ENCODE measurements at regions not wholly inside any gene's neighbourhood (a gene's known extent, or its start where the extent isn't known, plus 50 kb on each side); places are given as distances from the start of the nearest gene placed in this dataset.
"Not testable (repeated sequence)": the region's sequence is repeated elsewhere in the genome, so short reads cannot be mapped to it uniquely, and the experiment has no call there.

- Histone ChIP-seq H3K4me2 (ENCODE audit: low read depth, low read length, poor library complexity, severe bottlenecking) (no peak overlapping the region), H3K27ac (ENCODE audit: low read depth, low read length) (no peak overlapping the region), H3F3A (ENCODE audit: insufficient read depth) (no peaks in the 10 kb centered on the region), H3K9me3 (ENCODE audit: insufficient read depth, low read length) (no peaks in the 10 kb centered on the region), H3K9ac (ENCODE audit: low read length) (no peak overlapping the region), H3K4me3 (ENCODE audit: insufficient read depth, low read length, poor library complexity, severe bottlenecking) (no peak overlapping the region), H3K36me3 (ENCODE audit: low read length) (no peaks in the 10 kb centered on the region), H3K27me3 (ENCODE audit: low read length) (no peaks in the 10 kb centered on the region), H3K9me2 (replicated peaks; ENCODE audit: insufficient read depth, low read length) (no peaks in the 10 kb centered on the region), H3K79me2 (ENCODE audit: insufficient read depth, low read length) (no peaks in the 10 kb centered on the region), H4K20me1 (ENCODE audit: low read depth, low read length) (no peaks in the 10 kb centered on the region), H2AFZ (ENCODE audit: low read depth, low read length, severe bottlenecking) (no peak overlapping the region)
- TF ChIP-seq CTCF (IDR thresholded peaks at IDR 0.05; ENCODE audit: insufficient read depth, low read length, poor library complexity, severe bottlenecking) (no peak), EZH2phosphoT487 (conservative IDR thresholded peaks at IDR 0.05; ENCODE audit: low read length) (no peak)
Observed at GRCh38 chr17:70520447-70520846, 351.1 kb downstream of the KCNJ2 start.

GRCh38 chr17:70520956-70521355, 351.6 kb downstream of the KCNJ2 start:
- Histone ChIP-seq H3K9me2 (replicated peaks; ENCODE audit: insufficient read depth, low read length) (no peaks in the 10 kb centered on the region), H3K9me3 (ENCODE audit: insufficient read depth, low read length) (no peaks in the 10 kb centered on the region), H3K27me3 (ENCODE audit: low read length) (no peaks in the 10 kb centered on the region), H3F3A (ENCODE audit: insufficient read depth) (no peaks in the 10 kb centered on the region), H3K27ac (ENCODE audit: low read depth, low read length) (no peak overlapping the region), H3K9ac (ENCODE audit: low read length) (no peak overlapping the region), H3K4me2 (ENCODE audit: low read depth, low read length, poor library complexity, severe bottlenecking) (no peak overlapping the region), H2AFZ (ENCODE audit: low read depth, low read length, severe bottlenecking) (no peak overlapping the region), H3K36me3 (ENCODE audit: low read length) (no peaks in the 10 kb centered on the region), H3K4me3 (ENCODE audit: insufficient read depth, low read length, poor library complexity, severe bottlenecking) (no peak overlapping the region), H3K79me2 (ENCODE audit: insufficient read depth, low read length) (no peaks in the 10 kb centered on the region), H4K20me1 (ENCODE audit: low read depth, low read length) (no peaks in the 10 kb centered on the region)
- no peak for TF ChIP-seq CTCF (IDR thresholded peaks at IDR 0.05; ENCODE audit: insufficient read depth, low read length, poor library complexity, severe bottlenecking)

- H3K9me3 ChIP-seq (ENCODE audit: insufficient read depth, low read length): no peaks in the 10 kb centered on the region
- no peak overlapping the region for H3K4me3 ChIP-seq (ENCODE audit: insufficient read depth, low read length, poor library complexity, severe bottlenecking)
- H3K27me3 ChIP-seq (ENCODE audit: low read length): no peaks in the 10 kb centered on the region
- H3K9ac ChIP-seq (ENCODE audit: low read length): no peak overlapping the region
- no peak overlapping the region for H2AFZ ChIP-seq (ENCODE audit: low read depth, low read length, severe bottlenecking)
- H3K36me3 ChIP-seq (ENCODE audit: low read length): no peaks in the 10 kb centered on the region
- H3K9me2 ChIP-seq (replicated peaks; ENCODE audit: insufficient read depth, low read length): no peaks in the 10 kb centered on the region
- TF ChIP-seq EZH2phosphoT487 (conservative IDR thresholded peaks at IDR 0.05; ENCODE audit: low read length): no peak
- TF ChIP-seq CTCF (IDR thresholded peaks at IDR 0.05; ENCODE audit: insufficient read depth, low read length, poor library complexity, severe bottlenecking): no peak
- no peaks in the 10 kb centered on the region for H3F3A ChIP-seq (ENCODE audit: insufficient read depth)
- H4K20me1 ChIP-seq (ENCODE audit: low read depth, low read length): no peaks in the 10 kb centered on the region
- H3K27ac ChIP-seq (ENCODE audit: low read depth, low read length): no peak overlapping the region
- H3K4me2 ChIP-seq (ENCODE audit: low read depth, low read length, poor library complexity, severe bottlenecking): no peak overlapping the region
- no peaks in the 10 kb centered on the region for H3K79me2 ChIP-seq (ENCODE audit: insufficient read depth, low read length)
Observed at GRCh38 chr17:70521821-70522256, 352.5 kb downstream of the KCNJ2 start.

- H3K9ac ChIP-seq (ENCODE audit: low read length): no peak overlapping the region
- no peak for TF ChIP-seq EZH2phosphoT487 (conservative IDR thresholded peaks at IDR 0.05; ENCODE audit: low read length)
- TF ChIP-seq CTCF (IDR thresholded peaks at IDR 0.05; ENCODE audit: insufficient read depth, low read length, poor library complexity, severe bottlenecking): no peak
- no peak overlapping the region for H3K27ac ChIP-seq (ENCODE audit: low read depth, low read length)
- H3K9me3 ChIP-seq (ENCODE audit: insufficient read depth, low read length): no peaks in the 10 kb centered on the region
- no peaks in the 10 kb centered on the region for H3K27me3 ChIP-seq (ENCODE audit: low read length)
- no peaks in the 10 kb centered on the region for H3K36me3 ChIP-seq (ENCODE audit: low read length)
- no peak overlapping the region for H3K4me3 ChIP-seq (ENCODE audit: insufficient read depth, low read length, poor library complexity, severe bottlenecking)
- H3F3A ChIP-seq (ENCODE audit: insufficient read depth): no peaks in the 10 kb centered on the region
- H2AFZ ChIP-seq (ENCODE audit: low read depth, low read length, severe bottlenecking): no peak overlapping the region
- no peaks in the 10 kb centered on the region for H4K20me1 ChIP-seq (ENCODE audit: low read depth, low read length)
- H3K79me2 ChIP-seq (ENCODE audit: insufficient read depth, low read length): no peaks in the 10 kb centered on the region
- H3K9me2 ChIP-seq (replicated peaks; ENCODE audit: insufficient read depth, low read length): no peaks in the 10 kb centered on the region
- H3K4me2 ChIP-seq (ENCODE audit: low read depth, low read length, poor library complexity, severe bottlenecking): no peak overlapping the region
Observed at GRCh38 chr17:70523426-70523825, 354.1 kb downstream of the KCNJ2 start.

GRCh38 chr17:70525035-70525434, 355.7 kb downstream of the KCNJ2 start:
- not testable (repeated sequence) for H3K9me2 ChIP-seq (replicated peaks; ENCODE audit: insufficient read depth, low read length); H3K27me3 ChIP-seq (ENCODE audit: low read length); H2AFZ ChIP-seq (ENCODE audit: low read depth, low read length, severe bottlenecking); H3F3A ChIP-seq (ENCODE audit: insufficient read depth); H3K27ac ChIP-seq (ENCODE audit: low read depth, low read length); H3K9ac ChIP-seq (ENCODE audit: low read length); H3K4me2 ChIP-seq (ENCODE audit: low read depth, low read length, poor library complexity, severe bottlenecking); H3K79me2 ChIP-seq (ENCODE audit: insufficient read depth, low read length); H4K20me1 ChIP-seq (ENCODE audit: low read depth, low read length); H3K9me3 ChIP-seq (ENCODE audit: insufficient read depth, low read length); H3K4me3 ChIP-seq (ENCODE audit: insufficient read depth, low read length, poor library complexity, severe bottlenecking); H3K36me3 ChIP-seq (ENCODE audit: low read length)
